HL-60/S4 (cell line): ENCODE measurements at regions not wholly inside any gene's neighbourhood (a gene's known extent, or its start where the extent isn't known, plus 50 kb on each side); places are given as distances from the start of the nearest gene placed in this dataset.
"Not testable (repeated sequence)": the region's sequence is repeated elsewhere in the genome, so short reads cannot be mapped to it uniquely, and the experiment has no call there.

Experiments used
- in situ Hi-C: fragments of 300-500 bp; cut with MboI; formaldehyde crosslinking; loops from 2 replicates; pipeline ENCODE4 v1.14.3; 2022; ENCODE audit warnings: low sequenced_read_pairs

GRCh38 chr4:17250591-17250990, 261.3 kb downstream of the QDPR start:
- in situ Hi-C loops, result no loop called here

GRCh38 chr4:17246656-17247055, 265.2 kb downstream of the QDPR start:
- in situ Hi-C loops, result no loop called here

- in situ Hi-C loops, result no loop called here
Observed at GRCh38 chr4:17241835-17242234, 270.1 kb downstream of the QDPR start.

GRCh38 chr4:17238633-17239032, 273.3 kb downstream of the QDPR start:
- in situ Hi-C loops, result no loop called here

- in situ Hi-C loops, result no loop called here
Observed at GRCh38 chr4:17236686-17237085, 275.2 kb downstream of the QDPR start.

GRCh38 chr4:17234678-17235077, 277.2 kb downstream of the QDPR start:
- in situ Hi-C loops, result no loop called here

GRCh38 chr4:17232566-17233253, 279.2 kb downstream of the QDPR start:
- in situ Hi-C loops, result no loop called here

GRCh38 chr4:17231880-17232475, 279.9 kb downstream of the QDPR start:
- in situ Hi-C loops, result not testable (repeated sequence)

GRCh38 chr4:17230727-17231126, 281.2 kb downstream of the QDPR start:
- in situ Hi-C loops, result no loop called here

- in situ Hi-C loops, result no loop called here
Observed at GRCh38 chr4:17220816-17221215, 291.1 kb downstream of the QDPR start.

GRCh38 chr4:17218786-17219185, 293.1 kb downstream of the QDPR start:
- in situ Hi-C loops, result no loop called here

GRCh38 chr4:17206829-17207801, 304.8 kb downstream of the QDPR start:
- in situ Hi-C loops, result no loop called here

GRCh38 chr4:17204908-17205307, 306.5 kb upstream of the LDB2 start:
- in situ Hi-C loops, result no loop called here

- in situ Hi-C loops, result no loop called here
Observed at GRCh38 chr4:17203797-17204196, 305.4 kb upstream of the LDB2 start.

- in situ Hi-C loops, result no loop called here
Observed at GRCh38 chr4:17197070-17197469, 298.6 kb upstream of the LDB2 start.

GRCh38 chr4:17195461-17196275, 297.2 kb upstream of the LDB2 start:
- in situ Hi-C loops, result no loop called here

GRCh38 chr4:17194586-17194985, 296.1 kb upstream of the LDB2 start:
- in situ Hi-C loops, result no loop called here

- in situ Hi-C loops, result no loop called here
Observed at GRCh38 chr4:17189759-17190158, 291.3 kb upstream of the LDB2 start.

- in situ Hi-C loops, result no loop called here
Observed at GRCh38 chr4:17189401-17189720, 290.9 kb upstream of the LDB2 start.

- in situ Hi-C loops, result no loop called here
Observed at GRCh38 chr4:17188547-17189400, 290.3 kb upstream of the LDB2 start.
